ENCODE measurements at regions not wholly inside any gene's neighbourhood (a gene's known extent, or its start where the extent isn't known, plus 50 kb on each side); places are given as distances from the start of the nearest gene placed in this dataset.

- H3K27me3 ChIP-seq (ENCODE audit: insufficient read depth, poor library complexity, severe bottlenecking), result no peaks in the 10 kb centered on the region
- no peak overlapping the region for H3K4me3 ChIP-seq (replicated peaks; ENCODE audit: insufficient read depth, low read length)
- TF ChIP-seq, protein P1, sequence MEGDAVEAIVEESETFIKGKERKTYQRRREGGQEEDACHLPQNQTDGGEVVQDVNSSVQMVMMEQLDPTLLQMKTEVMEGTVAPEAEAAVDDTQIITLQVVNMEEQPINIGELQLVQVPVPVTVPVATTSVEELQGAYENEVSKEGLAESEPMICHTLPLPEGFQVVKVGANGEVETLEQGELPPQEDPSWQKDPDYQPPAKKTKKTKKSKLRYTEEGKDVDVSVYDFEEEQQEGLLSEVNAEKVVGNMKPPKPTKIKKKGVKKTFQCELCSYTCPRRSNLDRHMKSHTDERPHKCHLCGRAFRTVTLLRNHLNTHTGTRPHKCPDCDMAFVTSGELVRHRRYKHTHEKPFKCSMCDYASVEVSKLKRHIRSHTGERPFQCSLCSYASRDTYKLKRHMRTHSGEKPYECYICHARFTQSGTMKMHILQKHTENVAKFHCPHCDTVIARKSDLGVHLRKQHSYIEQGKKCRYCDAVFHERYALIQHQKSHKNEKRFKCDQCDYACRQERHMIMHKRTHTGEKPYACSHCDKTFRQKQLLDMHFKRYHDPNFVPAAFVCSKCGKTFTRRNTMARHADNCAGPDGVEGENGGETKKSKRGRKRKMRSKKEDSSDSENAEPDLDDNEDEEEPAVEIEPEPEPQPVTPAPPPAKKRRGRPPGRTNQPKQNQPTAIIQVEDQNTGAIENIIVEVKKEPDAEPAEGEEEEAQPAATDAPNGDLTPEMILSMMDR (IDR thresholded peaks at IDR 0.05; ENCODE audit: insufficient read depth, low read length), result no peak
- TF ChIP-seq SPI1 (IDR thresholded peaks at IDR 0.05; ENCODE audit: borderline replicate concordance, low read depth) (no peak), POLR2AphosphoS5 (IDR thresholded peaks at IDR 0.05; ENCODE audit: low read depth) (no peak), REST (IDR thresholded peaks at IDR 0.05; ENCODE audit: insufficient replicate concordance, low read depth) (no peak), GABPA (IDR thresholded peaks at IDR 0.05; ENCODE audit: low read depth) (no peak)
- H3K27ac ChIP-seq (replicated peaks), result no peak overlapping the region
- no peak for DNase-seq (ENCODE audit: low read depth in 1 of 2, low spot score in 1 of 2)
Observed at GRCh38 chr10:94052866-94053791, 59.4 kb downstream of the PLCE1 start.

DNA sequence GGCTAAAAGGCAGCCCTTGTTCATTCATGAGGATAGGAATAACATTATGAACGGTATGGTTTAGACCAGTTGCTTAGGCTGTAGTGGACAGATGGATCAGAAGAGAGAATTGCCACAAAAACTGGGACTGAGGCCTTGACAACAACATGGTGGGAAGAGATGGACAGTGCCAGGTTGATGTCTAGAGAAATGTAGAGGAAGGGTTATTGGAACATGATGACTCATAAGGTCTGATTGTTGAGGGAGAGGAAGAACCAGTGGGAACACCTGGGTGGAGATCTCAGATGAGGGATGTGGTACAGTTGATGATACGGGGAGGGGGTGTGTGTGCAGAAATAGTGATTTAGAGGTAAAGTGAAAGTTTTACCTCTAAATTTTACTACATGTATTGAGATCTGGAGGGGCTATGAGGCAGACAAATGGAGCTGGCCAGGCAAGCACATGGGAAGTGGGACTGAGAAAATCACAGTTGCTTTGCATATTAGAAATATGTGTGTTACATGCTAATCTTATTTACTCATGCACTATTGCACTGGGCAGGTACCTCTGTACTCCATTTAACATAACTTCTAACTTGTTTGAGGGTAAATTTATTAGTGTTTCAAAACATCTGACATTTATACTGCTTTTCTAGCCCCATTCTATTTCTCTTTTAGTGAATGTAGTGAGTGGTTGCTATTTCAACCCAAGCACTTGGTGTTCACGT is 65.6 kb downstream of the PLCE1 start:
- no peak for DNase-seq (ENCODE audit: low read depth in 1 of 2, low spot score in 1 of 2)
- no peak overlapping the region for H3K4me3 ChIP-seq (replicated peaks; ENCODE audit: insufficient read depth, low read length)
- no peak for TF ChIP-seq POLR2AphosphoS5 (IDR thresholded peaks at IDR 0.05; ENCODE audit: low read depth)
- no peak for TF ChIP-seq SPI1 (IDR thresholded peaks at IDR 0.05; ENCODE audit: borderline replicate concordance, low read depth)
- TF ChIP-seq, protein P1 (IDR thresholded peaks at IDR 0.05; ENCODE audit: insufficient read depth, low read length), result no peak
- TF ChIP-seq GABPA (IDR thresholded peaks at IDR 0.05; ENCODE audit: low read depth), result no peak
- no peak for TF ChIP-seq REST (IDR thresholded peaks at IDR 0.05; ENCODE audit: insufficient replicate concordance, low read depth)
- H3K27me3 ChIP-seq (ENCODE audit: insufficient read depth, poor library complexity, severe bottlenecking), result no peaks in the 10 kb centered on the region
- no peak overlapping the region for H3K27ac ChIP-seq (replicated peaks)

GRCh38 chr10:94061026-94061425 is 67.3 kb downstream of the PLCE1 start:
- H3K4me3 ChIP-seq (replicated peaks; ENCODE audit: insufficient read depth, low read length), result no peak overlapping the region
- H3K27me3 ChIP-seq (ENCODE audit: insufficient read depth, poor library complexity, severe bottlenecking), result no peaks in the 10 kb centered on the region
- TF ChIP-seq POLR2AphosphoS5 (IDR thresholded peaks at IDR 0.05; ENCODE audit: low read depth) (no peak), REST (IDR thresholded peaks at IDR 0.05; ENCODE audit: insufficient replicate concordance, low read depth) (no peak), SPI1 (IDR thresholded peaks at IDR 0.05; ENCODE audit: borderline replicate concordance, low read depth) (no peak), GABPA (IDR thresholded peaks at IDR 0.05; ENCODE audit: low read depth) (no peak)
- TF ChIP-seq, protein P1 (IDR thresholded peaks at IDR 0.05; ENCODE audit: insufficient read depth, low read length), result no peak
- DNase-seq (ENCODE audit: low read depth in 1 of 2, low spot score in 1 of 2), result no peak
- no peak overlapping the region for H3K27ac ChIP-seq (replicated peaks)
